Lower leg skin (tissue), 3 donors: ENCODE measurements at regions not wholly inside any gene's neighbourhood (a gene's known extent, or its start where the extent isn't known, plus 50 kb on each side); places are given as distances from the start of the nearest gene placed in this dataset.

Experiments
- POLR2A ChIP-seq, 2 donors: fragments of 450-650 bp; IDR thresholded peaks; one replicate each; pipeline ENCODE4 v1.6.1; 2016 to 2017; ENCODE audit warnings: antibody characterized with exemption in 2 of 2, mild to moderate bottlenecking in 1 of 2, moderate library complexity in 1 of 2
- TF ChIP-seq, protein P1 (sequence below), 3 donors: fragments of 450-650 bp; IDR thresholded peaks; one replicate each; pipeline ENCODE4 v1.5.1; 2016; ENCODE audit warnings: antibody characterized with exemption in 3 of 3, mild to moderate bottlenecking in 3 of 3, moderate library complexity in 2 of 3

DNA sequence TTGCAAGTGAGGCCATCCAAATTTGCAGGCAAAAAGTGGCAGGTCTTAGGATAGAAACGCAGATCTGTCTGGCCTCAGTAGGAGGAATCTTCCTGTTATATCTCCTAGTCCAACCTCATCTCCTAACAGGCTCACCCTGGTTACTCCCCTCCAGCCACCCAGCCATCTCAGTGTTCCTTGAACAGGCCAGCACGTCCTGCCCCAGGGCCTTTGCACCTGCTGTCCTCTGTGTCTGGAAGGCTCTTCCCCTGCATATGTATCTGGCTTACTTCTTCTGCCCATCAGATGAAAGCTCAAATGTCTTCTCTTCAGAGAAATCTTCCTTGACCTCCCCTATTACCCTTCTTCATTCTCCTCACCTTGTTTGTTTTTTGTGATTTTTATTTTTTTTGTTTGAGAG is 107.3 kb upstream of the ALDH1B1 start:
- TF ChIP-seq, protein P1, sequence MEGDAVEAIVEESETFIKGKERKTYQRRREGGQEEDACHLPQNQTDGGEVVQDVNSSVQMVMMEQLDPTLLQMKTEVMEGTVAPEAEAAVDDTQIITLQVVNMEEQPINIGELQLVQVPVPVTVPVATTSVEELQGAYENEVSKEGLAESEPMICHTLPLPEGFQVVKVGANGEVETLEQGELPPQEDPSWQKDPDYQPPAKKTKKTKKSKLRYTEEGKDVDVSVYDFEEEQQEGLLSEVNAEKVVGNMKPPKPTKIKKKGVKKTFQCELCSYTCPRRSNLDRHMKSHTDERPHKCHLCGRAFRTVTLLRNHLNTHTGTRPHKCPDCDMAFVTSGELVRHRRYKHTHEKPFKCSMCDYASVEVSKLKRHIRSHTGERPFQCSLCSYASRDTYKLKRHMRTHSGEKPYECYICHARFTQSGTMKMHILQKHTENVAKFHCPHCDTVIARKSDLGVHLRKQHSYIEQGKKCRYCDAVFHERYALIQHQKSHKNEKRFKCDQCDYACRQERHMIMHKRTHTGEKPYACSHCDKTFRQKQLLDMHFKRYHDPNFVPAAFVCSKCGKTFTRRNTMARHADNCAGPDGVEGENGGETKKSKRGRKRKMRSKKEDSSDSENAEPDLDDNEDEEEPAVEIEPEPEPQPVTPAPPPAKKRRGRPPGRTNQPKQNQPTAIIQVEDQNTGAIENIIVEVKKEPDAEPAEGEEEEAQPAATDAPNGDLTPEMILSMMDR (IDR thresholded peaks at IDR 0.05) = no peak
- no peak for TF ChIP-seq POLR2A (IDR thresholded peaks at IDR 0.05)
